ENCODE measurements at regions not wholly inside any gene's neighbourhood (a gene's known extent, or its start where the extent isn't known, plus 50 kb on each side); places are given as distances from the start of the nearest gene placed in this dataset.
"Not testable (repeated sequence)": the region's sequence is repeated elsewhere in the genome, so short reads cannot be mapped to it uniquely, and the experiment has no call there.

DNA sequence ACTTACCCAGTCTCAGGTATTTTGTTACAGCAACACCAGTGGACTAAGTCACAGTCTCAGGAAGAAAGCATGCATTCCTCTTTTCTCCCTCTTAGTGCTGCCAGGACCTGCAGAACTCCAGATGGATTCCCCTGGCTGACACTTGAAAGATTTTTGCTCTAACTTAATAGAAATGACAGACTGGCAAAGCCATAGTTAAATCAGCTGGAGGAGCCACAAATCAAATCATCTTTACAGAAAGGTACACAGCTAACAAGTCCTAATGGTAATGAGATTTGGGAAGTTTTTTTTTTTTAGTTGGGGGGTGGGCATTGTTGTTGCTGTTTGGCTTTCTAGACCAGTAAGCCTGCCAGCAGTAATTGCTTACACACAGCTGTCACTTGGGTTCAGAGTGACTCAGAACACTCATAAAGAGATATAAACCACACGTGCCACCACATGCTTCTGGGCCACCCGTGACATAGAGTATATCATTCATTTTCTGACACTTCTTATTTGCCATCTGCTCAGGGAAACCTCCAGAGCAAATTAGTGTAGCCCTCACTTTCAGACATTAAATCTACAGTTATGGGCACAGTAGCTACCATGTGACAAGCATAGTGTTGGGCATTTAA, 72.4 kb downstream of the FH start:
- no peak overlapping the region for H3K27ac Mint-ChIP-seq
- no peaks in the 10 kb centered on the region for H3K4me1 Mint-ChIP-seq (ENCODE audit: low read depth in 2 of 2)
- H3K36me3 Mint-ChIP-seq (ENCODE audit: insufficient read depth) = no peaks in the 10 kb centered on the region
- peaks cover 3 to 22% of the 10 kb centered on the region in 2 donors for H3K9me3 Mint-ChIP-seq
- ATAC-seq (replicated peaks) (no peak), DNase-seq (no peak)
- peaks cover 0 to 28% of the 10 kb centered on the region in 2 donors for H3K27me3 Mint-ChIP-seq
- no peak overlapping the region for H3K4me3 Mint-ChIP-seq

DNA sequence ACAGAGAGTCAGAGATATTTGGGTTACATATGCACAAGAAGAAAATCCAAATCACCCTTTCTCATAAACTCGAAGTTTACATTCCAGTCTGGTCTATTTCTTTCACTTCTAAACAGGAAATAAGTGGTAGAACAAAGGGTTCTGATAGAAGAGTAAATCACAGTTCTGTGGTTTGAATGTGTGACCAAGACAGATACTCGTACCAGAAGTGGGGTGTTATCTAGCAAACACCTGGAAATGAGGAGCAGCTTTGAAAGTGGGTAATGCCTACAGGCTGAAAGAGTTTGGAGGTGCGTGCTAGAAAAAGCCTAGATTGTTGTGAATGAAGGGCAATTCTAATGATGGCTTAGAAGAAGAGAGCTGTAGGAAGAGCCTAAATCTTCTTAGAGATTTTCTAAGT, 74.7 kb downstream of the FH start:
- Mint-ChIP-seq H3K9me3 (peaks cover 3 to 14% of the 10 kb centered on the region in 2 donors), H3K27ac (no peak overlapping the region), H3K4me3 (no peak overlapping the region), H3K4me1 (ENCODE audit: low read depth in 2 of 2) (no peaks in the 10 kb centered on the region), H3K36me3 (ENCODE audit: insufficient read depth) (no peaks in the 10 kb centered on the region), H3K27me3 (peaks cover 0 to 19% of the 10 kb centered on the region in 2 donors)
- no peak for DNase-seq
- ATAC-seq (replicated peaks) = no peak

DNA sequence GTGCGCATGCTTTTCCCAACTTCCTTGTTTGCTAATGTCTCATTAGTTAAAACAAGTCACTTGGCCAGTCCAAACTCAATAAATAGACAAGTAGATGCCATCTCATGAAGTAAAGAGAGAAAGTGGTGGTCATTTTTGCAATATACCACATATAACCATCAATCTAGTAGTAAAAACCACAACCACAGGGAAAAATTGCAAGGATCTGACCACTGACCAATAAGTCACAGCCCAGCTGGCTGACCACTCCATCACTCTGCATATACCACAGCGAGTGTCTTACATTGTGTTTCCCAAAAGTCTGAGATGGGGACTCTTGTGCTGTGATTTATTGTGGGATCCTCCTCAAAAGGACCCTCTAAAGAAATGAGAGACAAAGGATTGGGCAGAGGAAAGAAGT, 76.0 kb downstream of the FH start:
- Mint-ChIP-seq H3K9me3 (peaks cover 3 to 14% of the 10 kb centered on the region in 2 donors), H3K27me3 (peaks cover 0 to 12% of the 10 kb centered on the region in 2 donors), H3K27ac (no peak overlapping the region), H3K4me1 (ENCODE audit: low read depth in 2 of 2) (no peaks in the 10 kb centered on the region), H3K36me3 (ENCODE audit: insufficient read depth) (no peaks in the 10 kb centered on the region), H3K4me3 (no peak overlapping the region)
- ATAC-seq (replicated peaks) (no peak), DNase-seq (no peak)

DNA sequence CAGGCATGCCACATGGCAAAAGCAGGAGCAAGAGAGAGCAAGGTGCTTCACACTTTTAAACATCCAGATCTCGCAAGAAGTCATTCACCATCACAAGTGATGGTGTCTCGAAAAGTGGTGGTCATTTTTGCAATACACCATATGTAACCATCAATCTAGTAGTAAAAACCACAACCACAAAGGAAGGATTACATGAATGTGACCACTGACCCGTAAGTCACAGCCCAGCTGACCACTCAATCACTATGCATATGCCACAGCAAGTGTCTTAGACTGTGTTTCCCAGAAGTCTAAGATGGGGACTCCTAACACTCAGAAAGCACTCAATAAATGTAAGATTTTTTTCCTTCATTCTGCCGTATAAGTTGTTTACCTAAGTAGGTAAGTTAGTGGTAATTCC, 76.9 kb downstream of the FH start:
- H3K4me1 Mint-ChIP-seq (ENCODE audit: low read depth in 2 of 2) = no peaks in the 10 kb centered on the region
- ATAC-seq (replicated peaks) = no peak
- H3K9me3 Mint-ChIP-seq = peaks cover 3 to 14% of the 10 kb centered on the region in 2 donors
- no peaks in the 10 kb centered on the region for H3K36me3 Mint-ChIP-seq (ENCODE audit: insufficient read depth)
- no peak overlapping the region for H3K4me3 Mint-ChIP-seq
- peaks cover 0 to 4% of the 10 kb centered on the region in 2 donors for H3K27me3 Mint-ChIP-seq
- DNase-seq = no peak
- H3K27ac Mint-ChIP-seq = no peak overlapping the region

- Mint-ChIP-seq H3K9me3 (peaks cover 3 to 14% of the 10 kb centered on the region in 2 donors), H3K4me1 (ENCODE audit: low read depth in 2 of 2) (no peaks in the 10 kb centered on the region), H3K27ac (no peak overlapping the region)
Observed at GRCh38 chr1:241440904-241441303, 78.7 kb downstream of the FH start.

DNA sequence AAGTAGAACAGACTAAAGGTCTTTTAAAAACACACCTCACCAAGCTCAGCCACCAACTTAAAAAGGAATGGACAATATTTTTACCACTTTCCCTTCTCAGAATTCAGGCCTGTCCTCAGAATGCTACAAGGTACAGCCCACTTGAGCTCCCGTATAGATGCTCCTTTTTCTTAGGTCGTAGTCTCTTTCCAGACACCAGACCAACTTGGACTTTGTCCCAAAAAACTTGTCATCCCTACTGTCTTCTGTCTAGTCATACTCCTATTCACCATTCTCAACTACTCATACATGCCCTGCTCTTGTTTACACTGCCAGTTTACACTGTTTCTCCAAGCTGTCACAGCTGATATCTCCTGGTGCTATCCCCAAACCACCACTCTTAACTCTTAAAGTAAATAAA, 80.9 kb downstream of the FH start:
- not testable (repeated sequence) for ATAC-seq (replicated peaks); DNase-seq; H3K27ac Mint-ChIP-seq; H3K9me3 Mint-ChIP-seq; H3K4me3 Mint-ChIP-seq; H3K4me1 Mint-ChIP-seq (ENCODE audit: low read depth in 2 of 2); H3K36me3 Mint-ChIP-seq (ENCODE audit: insufficient read depth)
- peaks cover 0 to 21% of the 10 kb centered on the region in 2 donors for H3K27me3 Mint-ChIP-seq

More at GRCh38 chr1:241440904-241441303, 78.7 kb downstream of the FH start:
- no peak for ATAC-seq (replicated peaks)
- DNase-seq = no peak
- Mint-ChIP-seq H3K4me3 (no peak overlapping the region), H3K27me3 (no peaks in the 10 kb centered on the region), H3K36me3 (ENCODE audit: insufficient read depth) (no peaks in the 10 kb centered on the region)

DNA sequence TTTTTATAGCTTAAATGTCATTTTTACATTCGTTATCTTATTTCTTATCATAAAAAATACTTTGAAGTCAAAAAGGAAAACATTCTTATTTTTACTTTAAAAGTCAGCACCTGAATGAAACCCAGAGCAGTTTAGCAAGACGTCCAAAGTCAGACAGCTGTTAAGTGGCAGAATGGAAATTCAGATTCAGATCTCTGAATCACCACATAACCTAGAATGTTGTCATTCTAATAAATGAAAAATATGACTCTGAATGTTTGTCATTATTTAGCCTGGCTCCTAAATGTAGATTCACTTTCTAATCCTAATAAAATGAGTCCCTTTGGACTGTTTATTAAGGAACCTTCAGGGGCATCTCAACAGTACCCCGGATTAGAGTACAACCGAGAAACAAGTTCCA, 75.2 kb upstream of the RGS7 start:
- DNase-seq (no peak), ATAC-seq (replicated peaks) (no peak)
- peaks cover 31 to 42% of the 10 kb centered on the region in 2 donors for H3K27me3 Mint-ChIP-seq
- H3K4me1 Mint-ChIP-seq (ENCODE audit: low read depth in 2 of 2) = no peaks in the 10 kb centered on the region
- no peak overlapping the region for H3K27ac Mint-ChIP-seq
- peaks cover 3% of the 10 kb centered on the region for H3K36me3 Mint-ChIP-seq (ENCODE audit: insufficient read depth)
- peaks cover 0 to 7% of the 10 kb centered on the region in 2 donors for H3K9me3 Mint-ChIP-seq
- no peak overlapping the region for H3K4me3 Mint-ChIP-seq

DNA sequence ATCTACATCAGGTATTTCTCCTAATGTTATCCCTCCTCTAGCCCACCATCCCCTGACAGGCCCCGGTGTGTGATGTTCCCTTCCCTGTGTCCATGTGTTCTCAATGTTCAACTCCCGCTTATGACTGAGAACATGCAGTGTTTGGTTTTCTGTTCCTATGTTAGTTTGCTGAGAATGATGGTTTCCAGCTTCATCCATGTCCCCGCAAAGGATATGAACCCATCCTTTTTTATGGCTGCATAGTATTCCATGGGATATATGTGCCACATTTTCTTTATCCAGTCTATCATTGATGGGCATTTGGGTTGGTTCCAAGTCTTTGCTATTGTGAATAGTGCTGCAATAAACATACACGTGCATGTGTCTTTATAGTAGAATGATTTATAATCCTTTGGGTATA, 68.1 kb upstream of the RGS7 start:
- H3K27me3 Mint-ChIP-seq = peaks cover 47 to 80% of the 10 kb centered on the region in 2 donors
- H3K9me3 Mint-ChIP-seq; ATAC-seq (replicated peaks); DNase-seq; H3K4me1 Mint-ChIP-seq (ENCODE audit: low read depth in 2 of 2); H3K36me3 Mint-ChIP-seq (ENCODE audit: insufficient read depth); H3K27ac Mint-ChIP-seq: not testable (repeated sequence)
- H3K4me3 Mint-ChIP-seq = peak overlapping the region; percentile 3 to 40

GRCh38 chr1:241424480-241424971, 67.5 kb upstream of the RGS7 start:
- H3K36me3 Mint-ChIP-seq (ENCODE audit: insufficient read depth) = no peaks in the 10 kb centered on the region
- no peak overlapping the region for H3K27ac Mint-ChIP-seq
- no peak for DNase-seq
- peaks cover 42 to 79% of the 10 kb centered on the region in 2 donors for H3K27me3 Mint-ChIP-seq
- no peak for ATAC-seq (replicated peaks)
- peaks cover 0 to 1% of the 10 kb centered on the region in 2 donors for H3K9me3 Mint-ChIP-seq
- peak overlapping the region; percentile 10 to 40 for H3K4me3 Mint-ChIP-seq
- H3K4me1 Mint-ChIP-seq (ENCODE audit: low read depth in 2 of 2) = peaks cover 0 to 5% of the 10 kb centered on the region in 2 donors

GRCh38 chr1:241423541-241424479, 66.8 kb upstream of the RGS7 start:
- no peaks in the 10 kb centered on the region for H3K36me3 Mint-ChIP-seq (ENCODE audit: insufficient read depth)
- H3K9me3 Mint-ChIP-seq = peaks cover 0 to 1% of the 10 kb centered on the region in 2 donors
- DNase-seq (no peak), ATAC-seq (replicated peaks) (no peak)
- H3K27me3 Mint-ChIP-seq = peaks cover 39 to 73% of the 10 kb centered on the region in 2 donors
- peaks cover 0 to 5% of the 10 kb centered on the region in 2 donors for H3K4me1 Mint-ChIP-seq (ENCODE audit: low read depth in 2 of 2)
- H3K4me3 Mint-ChIP-seq = peak overlapping the region; percentile 52 to 60
- no peak overlapping the region for H3K27ac Mint-ChIP-seq

- ATAC-seq (replicated peaks) (no peak), DNase-seq (no peak)
- H3K9me3 Mint-ChIP-seq = peaks cover 1 to 6% of the 10 kb centered on the region in 2 donors
- no peak overlapping the region for H3K27ac Mint-ChIP-seq
- H3K27me3 Mint-ChIP-seq = peaks cover 36 to 70% of the 10 kb centered on the region in 2 donors
- no peak overlapping the region for H3K4me3 Mint-ChIP-seq
- H3K36me3 Mint-ChIP-seq (ENCODE audit: insufficient read depth) = no peaks in the 10 kb centered on the region
- H3K4me1 Mint-ChIP-seq (ENCODE audit: low read depth in 2 of 2) = peaks cover 0 to 5% of the 10 kb centered on the region in 2 donors
Observed at GRCh38 chr1:241422470-241422869, 65.5 kb upstream of the RGS7 start.

DNA sequence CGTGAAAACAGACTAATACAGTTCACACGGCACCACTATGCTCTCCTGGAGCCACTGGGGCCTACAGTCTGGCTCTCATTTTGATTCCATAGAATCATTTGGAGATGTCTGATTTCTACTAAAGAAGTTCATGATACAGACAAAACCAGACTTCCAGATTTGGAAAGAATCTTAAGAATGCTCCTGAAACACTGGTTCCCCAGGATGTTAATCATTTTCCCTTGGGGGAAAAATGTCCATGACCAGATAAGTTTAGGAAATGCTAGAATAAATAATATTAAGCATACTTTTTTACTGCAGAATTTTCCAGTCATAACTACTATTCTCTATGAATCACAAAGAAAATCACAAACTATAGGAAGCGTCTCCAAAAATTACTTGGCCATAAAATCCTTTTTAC, 63.0 kb upstream of the RGS7 start:
- Mint-ChIP-seq H3K4me3 (no peak overlapping the region), H3K4me1 (ENCODE audit: low read depth in 2 of 2) (peaks cover 0 to 5% of the 10 kb centered on the region in 2 donors), H3K9me3 (peaks cover 3 to 6% of the 10 kb centered on the region in 2 donors), H3K27me3 (peaks cover 22 to 54% of the 10 kb centered on the region in 2 donors), H3K27ac (no peak overlapping the region), H3K36me3 (ENCODE audit: insufficient read depth) (no peaks in the 10 kb centered on the region)
- ATAC-seq (replicated peaks) = no peak
- no peak for DNase-seq

GRCh38 chr1:241417258-241417657, 60.3 kb upstream of the RGS7 start:
- DNase-seq (no peak), ATAC-seq (replicated peaks) (no peak)
- peaks cover 10 to 35% of the 10 kb centered on the region in 2 donors for H3K27me3 Mint-ChIP-seq
- H3K36me3 Mint-ChIP-seq (ENCODE audit: insufficient read depth) = no peaks in the 10 kb centered on the region
- no peak overlapping the region for H3K4me3 Mint-ChIP-seq
- peaks cover 3 to 8% of the 10 kb centered on the region in 2 donors for H3K9me3 Mint-ChIP-seq
- H3K27ac Mint-ChIP-seq = no peak overlapping the region
- H3K4me1 Mint-ChIP-seq (ENCODE audit: low read depth in 2 of 2) = no peaks in the 10 kb centered on the region

Measured in effector memory CD8-positive, alpha-beta T cell (primary cell).